Osteoblast (primary cell): ENCODE measurements at regions not wholly inside any gene's neighbourhood (a gene's known extent, or its start where the extent isn't known, plus 50 kb on each side); places are given as distances from the start of the nearest gene placed in this dataset.

Experiments used
- DNase-seq: peaks from one replicate; pipeline ENCODE4 v3.0.0; 2011; ENCODE audit warnings: low spot score, mixed read lengths; ENCODE audit not compliant: insufficient read length; ENCODE audit errors: missing footprints
- H2AFZ ChIP-seq: 2 replicates; pipeline ENCODE4 v1.6.0; 2011; ENCODE audit warnings: mild to moderate bottlenecking, low read length
- H3K27ac ChIP-seq: 2 replicates; pipeline ENCODE4 v1.5.1; 2011; ENCODE audit warnings: mild to moderate bottlenecking, low read depth, low read length, moderate library complexity
- H3K27me3 ChIP-seq: 2 replicates; pipeline ENCODE4 v1.6.0; 2012; ENCODE audit warnings: mild to moderate bottlenecking, control low read depth, inconsistent platforms, low read length, moderate library complexity; ENCODE audit not compliant: insufficient read depth
- H3K36me3 ChIP-seq: 2 replicates; pipeline ENCODE4 v1.5.1; 2011; ENCODE audit warnings: mild to moderate bottlenecking, low read length, control low read depth, moderate library complexity; ENCODE audit not compliant: insufficient read depth
- H3K4me1 ChIP-seq: 2 replicates; pipeline ENCODE4 v1.5.1; 2011; ENCODE audit warnings: mild to moderate bottlenecking, low read length, control low read depth, moderate library complexity; ENCODE audit not compliant: insufficient read depth
- H3K4me2 ChIP-seq: 2 replicates; pipeline ENCODE4 v1.6.0; 2011; ENCODE audit warnings: mild to moderate bottlenecking, low read length; ENCODE audit not compliant: insufficient read depth
- H3K4me3 ChIP-seq: fragments of 200-600 bp; sonication (generic); 3 replicates; pipeline ENCODE4 v1.5.1; 2012; ENCODE audit warnings: mild to moderate bottlenecking, low read length, inconsistent platforms; ENCODE audit not compliant: insufficient read depth
- H3K79me2 ChIP-seq: 2 replicates; pipeline ENCODE4 v1.6.0; 2012; ENCODE audit warnings: mild to moderate bottlenecking, low read length, control low read depth, inconsistent platforms; ENCODE audit not compliant: insufficient read depth
- H3K9me3 ChIP-seq: 2 replicates; pipeline ENCODE4 v1.5.1; 2011; ENCODE audit warnings: low read depth, low read length, control low read depth
- H4K20me1 ChIP-seq: 2 replicates; pipeline ENCODE4 v1.6.0; 2012; ENCODE audit warnings: mild to moderate bottlenecking, low read length, control low read depth; ENCODE audit not compliant: insufficient read depth
- CTCF ChIP-seq: IDR thresholded peaks from 2 replicates; pipeline ENCODE4 v1.5.1; 2011; ENCODE audit warnings: mild to moderate bottlenecking, low read depth, low read length, moderate library complexity; ENCODE audit errors: extremely low read depth

- H2AFZ ChIP-seq, result no peak overlapping the region
- TF ChIP-seq CTCF, result no peak
- no peaks in the 10 kb centered on the region for H3K9me3 ChIP-seq
- DNase-seq, result no peak
- no peaks in the 10 kb centered on the region for H3K27me3 ChIP-seq
- H3K36me3 ChIP-seq, result no peaks in the 10 kb centered on the region
- no peaks in the 10 kb centered on the region for H3K4me1 ChIP-seq
- no peak overlapping the region for H3K4me3 ChIP-seq
- H3K4me2 ChIP-seq, result no peak overlapping the region
- no peaks in the 10 kb centered on the region for H3K79me2 ChIP-seq
- H4K20me1 ChIP-seq, result no peaks in the 10 kb centered on the region
- H3K27ac ChIP-seq, result no peak overlapping the region
Measured at GRCh38 chr6:19354181-19354580, 483.0 kb upstream of the ID4 start.

DNA sequence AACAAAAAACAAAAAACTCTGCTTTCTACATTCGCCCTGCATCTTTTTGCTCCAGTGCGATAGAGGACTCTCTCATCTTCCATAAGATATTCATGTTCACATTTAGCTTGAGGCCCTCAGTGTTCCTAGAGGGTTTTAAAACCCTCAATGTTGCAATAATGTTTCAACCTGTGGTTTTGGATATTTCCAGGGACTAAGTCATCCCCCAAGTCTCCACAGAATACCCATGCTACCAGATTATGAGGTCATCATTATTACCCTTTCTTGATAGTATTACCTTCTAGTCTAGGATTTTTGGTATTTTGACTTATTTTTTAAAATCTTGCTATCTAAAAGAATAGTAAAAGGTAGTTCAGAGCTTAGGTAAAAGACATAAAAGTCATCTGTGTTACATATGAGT lies 480.5 kb upstream of the ID4 start:
- H3K36me3 ChIP-seq, result no peaks in the 10 kb centered on the region
- no peak for DNase-seq
- no peak overlapping the region for H2AFZ ChIP-seq
- no peaks in the 10 kb centered on the region for H3K27me3 ChIP-seq
- H3K27ac ChIP-seq, result no peak overlapping the region
- no peak overlapping the region for H3K4me2 ChIP-seq
- H4K20me1 ChIP-seq, result no peaks in the 10 kb centered on the region
- no peaks in the 10 kb centered on the region for H3K79me2 ChIP-seq
- H3K4me3 ChIP-seq, result no peak overlapping the region
- no peak for TF ChIP-seq CTCF
- no peaks in the 10 kb centered on the region for H3K4me1 ChIP-seq
- H3K9me3 ChIP-seq, result no peaks in the 10 kb centered on the region

DNA sequence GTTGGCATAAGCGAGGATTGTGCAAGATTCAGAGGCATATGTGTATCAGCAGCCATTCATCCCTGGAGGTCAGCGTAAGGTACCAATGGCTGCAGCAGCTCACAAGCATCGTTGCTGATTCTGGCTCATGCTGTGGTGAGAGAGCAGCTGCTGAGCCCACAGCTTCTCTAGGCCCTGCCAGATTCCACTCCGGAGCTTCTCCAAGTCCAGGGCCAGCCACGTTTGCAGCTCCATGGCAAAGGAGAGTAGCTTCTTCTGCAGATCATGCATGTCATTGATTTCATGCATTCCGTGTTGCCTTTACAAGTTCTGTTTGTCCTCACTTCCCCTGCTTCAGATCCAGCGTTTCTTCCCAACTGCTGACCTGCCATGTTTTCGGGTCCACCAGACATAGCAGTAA lies 474.8 kb upstream of the ID4 start:
- H3K9me3 ChIP-seq, result no peaks in the 10 kb centered on the region
- no peak for DNase-seq
- H3K36me3 ChIP-seq, result no peaks in the 10 kb centered on the region
- no peak for TF ChIP-seq CTCF
- H3K4me2 ChIP-seq, result no peak overlapping the region
- no peaks in the 10 kb centered on the region for H3K4me1 ChIP-seq
- H2AFZ ChIP-seq, result no peak overlapping the region
- no peak overlapping the region for H3K4me3 ChIP-seq
- H3K27me3 ChIP-seq, result no peaks in the 10 kb centered on the region
- H4K20me1 ChIP-seq, result no peaks in the 10 kb centered on the region
- no peak overlapping the region for H3K27ac ChIP-seq
- H3K79me2 ChIP-seq, result no peaks in the 10 kb centered on the region

DNA sequence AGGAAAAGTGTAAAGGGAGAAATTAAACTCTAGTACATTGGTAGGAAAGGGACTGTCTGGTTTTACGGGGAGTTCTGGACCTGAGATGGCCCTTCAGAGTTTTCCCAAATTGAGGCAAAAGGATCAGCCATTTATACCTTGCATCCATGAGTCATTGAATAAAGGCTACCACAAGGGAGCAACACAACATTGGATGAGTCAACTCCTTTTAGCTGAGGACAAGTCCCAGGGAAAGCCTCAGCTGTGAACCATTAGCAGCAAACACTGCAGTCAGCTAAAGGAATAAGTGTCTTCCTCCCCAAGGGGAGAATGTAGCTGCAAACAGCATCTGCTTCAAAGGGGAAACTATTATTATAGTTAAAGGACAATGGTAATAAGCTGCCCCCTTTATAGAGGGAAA lies 468.7 kb upstream of the ID4 start:
- Histone ChIP-seq H3K36me3 (no peaks in the 10 kb centered on the region), H3K27ac (no peak overlapping the region), H4K20me1 (no peaks in the 10 kb centered on the region), H2AFZ (no peak overlapping the region), H3K4me2 (no peak overlapping the region), H3K79me2 (no peaks in the 10 kb centered on the region), H3K4me3 (no peak overlapping the region), H3K9me3 (no peaks in the 10 kb centered on the region), H3K27me3 (no peaks in the 10 kb centered on the region), H3K4me1 (no peaks in the 10 kb centered on the region)
- TF ChIP-seq CTCF, result no peak
- DNase-seq, result peak; percentile 49
